Muscle of leg (tissue), 3 donors: ENCODE measurements at regions not wholly inside any gene's neighbourhood (a gene's known extent, or its start where the extent isn't known, plus 50 kb on each side); places are given as distances from the start of the nearest gene placed in this dataset.

Experiments used
- DNase-seq: peaks from one replicate; pipeline ENCODE4 v3.0.0; 2013
- H3K27ac ChIP-seq: one replicate; pipeline ENCODE4 v1.5.1; 2013; ENCODE audit warnings: mild to moderate bottlenecking, low read length, control low read depth
- H3K27me3 ChIP-seq: one replicate; pipeline ENCODE4 v1.6.1; 2013; ENCODE audit warnings: low read length; ENCODE audit not compliant: control insufficient read depth, insufficient read depth
- H3K36me3 ChIP-seq: one replicate; pipeline ENCODE4 v1.6.1; 2013; ENCODE audit warnings: low read length; ENCODE audit not compliant: control insufficient read depth, insufficient read depth
- H3K4me1 ChIP-seq: one replicate; pipeline ENCODE4 v1.6.1; 2013; ENCODE audit warnings: low read length; ENCODE audit not compliant: control insufficient read depth, insufficient read depth
- H3K4me3 ChIP-seq: one replicate; pipeline ENCODE4 v1.5.1; 2013; ENCODE audit warnings: low read length, control low read depth
- H3K9me3 ChIP-seq: replicated peaks from 2 replicates; pipeline ENCODE4 v1.6.1; 2013; ENCODE audit warnings: low read depth, low read length; ENCODE audit not compliant: control insufficient read depth
- WGBS: methylation state at CpG from one replicate; pipeline ENCODE4 v1.1.5; 2013; ENCODE audit warnings: missing lambda C conversion rate; ENCODE audit not compliant: insufficient coverage; 5-methylcytosine and 5-hydroxymethylcytosine counted together

- no peaks in the 10 kb centered on the region for H3K36me3 ChIP-seq
- H3K9me3 ChIP-seq: no peaks in the 10 kb centered on the region
- H3K4me1 ChIP-seq: no peaks in the 10 kb centered on the region
- DNase-seq: no peak
- no peak overlapping the region for H3K4me3 ChIP-seq
- H3K27me3 ChIP-seq: no peaks in the 10 kb centered on the region
- no peak overlapping the region for H3K27ac ChIP-seq
These were observed 216.1 kb downstream of the HHIPL2 start for GRCh38 chr1:222331765-222332164.

- no peak for DNase-seq
- Histone ChIP-seq H3K9me3 (no peaks in the 10 kb centered on the region), H3K27me3 (no peaks in the 10 kb centered on the region), H3K4me1 (no peaks in the 10 kb centered on the region), H3K27ac (no peak overlapping the region), H3K4me3 (no peak overlapping the region), H3K36me3 (no peaks in the 10 kb centered on the region)
- WGBS: no CpG with 5 or more reads among the region's 1 CpG
These were observed 216.6 kb downstream of the HHIPL2 start for GRCh38 chr1:222331340-222331739.

- Histone ChIP-seq H3K9me3 (no peaks in the 10 kb centered on the region), H3K4me1 (no peaks in the 10 kb centered on the region), H3K36me3 (no peaks in the 10 kb centered on the region), H3K27ac (no peak overlapping the region), H3K4me3 (no peak overlapping the region), H3K27me3 (no peaks in the 10 kb centered on the region)
- no CpG with 5 or more reads among the region's 3 CpGs for WGBS
- no peak for DNase-seq
These were observed 218.3 kb downstream of the HHIPL2 start for GRCh38 chr1:222329493-222330045.

- Histone ChIP-seq H3K36me3 (no peaks in the 10 kb centered on the region), H3K9me3 (no peaks in the 10 kb centered on the region), H3K27ac (no peak overlapping the region), H3K4me1 (no peaks in the 10 kb centered on the region), H3K27me3 (no peaks in the 10 kb centered on the region), H3K4me3 (no peak overlapping the region)
- DNase-seq: no peak
These were observed 221.2 kb downstream of the HHIPL2 start for GRCh38 chr1:222326710-222327036.

- Histone ChIP-seq H3K36me3 (no peaks in the 10 kb centered on the region), H3K4me3 (no peak overlapping the region), H3K9me3 (no peaks in the 10 kb centered on the region), H3K27me3 (no peaks in the 10 kb centered on the region), H3K4me1 (no peaks in the 10 kb centered on the region), H3K27ac (no peak overlapping the region)
- no peak for DNase-seq
- 81% methylated on average over 2 of the region's 3 CpGs for WGBS
These were observed 221.7 kb downstream of the HHIPL2 start for GRCh38 chr1:222326006-222326709.

- Histone ChIP-seq H3K36me3 (no peaks in the 10 kb centered on the region), H3K4me3 (no peak overlapping the region), H3K27me3 (no peaks in the 10 kb centered on the region), H3K27ac (no peak overlapping the region), H3K9me3 (no peaks in the 10 kb centered on the region), H3K4me1 (no peaks in the 10 kb centered on the region)
- no CpG with 5 or more reads among the region's 2 CpGs for WGBS
- no peak for DNase-seq
These were observed 222.4 kb downstream of the HHIPL2 start for GRCh38 chr1:222325506-222325905.

- H3K27me3 ChIP-seq: no peaks in the 10 kb centered on the region
- no peaks in the 10 kb centered on the region for H3K36me3 ChIP-seq
- H3K27ac ChIP-seq: no peak overlapping the region
- WGBS: 100% methylated on average over 1 of the region's 2 CpGs
- no peaks in the 10 kb centered on the region for H3K9me3 ChIP-seq
- H3K4me3 ChIP-seq: no peak overlapping the region
- no peak for DNase-seq
- peaks cover 5% of the 10 kb centered on the region for H3K4me1 ChIP-seq
These were observed 233.1 kb downstream of the HHIPL2 start for GRCh38 chr1:222314839-222315238.

- Histone ChIP-seq H3K4me3 (no peak overlapping the region), H3K36me3 (no peaks in the 10 kb centered on the region), H3K9me3 (no peaks in the 10 kb centered on the region), H3K27ac (peak overlapping the region; percentile 84), H3K4me1 (peaks cover 5% of the 10 kb centered on the region), H3K27me3 (no peaks in the 10 kb centered on the region)
- WGBS: 60% methylated on average over 5 of the region's 5 CpGs
- DNase-seq: peak; percentile 93
These were observed 237.1 kb downstream of the HHIPL2 start for GRCh38 chr1:222310836-222311235.

- Histone ChIP-seq H3K4me1 (peaks cover 5% of the 10 kb centered on the region), H3K27me3 (no peaks in the 10 kb centered on the region), H3K36me3 (no peaks in the 10 kb centered on the region), H3K4me3 (no peak overlapping the region), H3K9me3 (no peaks in the 10 kb centered on the region), H3K27ac (no peak overlapping the region)
- no peak for DNase-seq
- no CpG with 5 or more reads among the region's 2 CpGs for WGBS
These were observed 240.3 kb downstream of the HHIPL2 start for GRCh38 chr1:222307621-222308020.

GRCh38 chr1:222306512-222306911 is 241.4 kb downstream of the HHIPL2 start:
- no peak for DNase-seq
- Histone ChIP-seq H3K27ac (no peak overlapping the region), H3K27me3 (no peaks in the 10 kb centered on the region), H3K4me3 (no peak overlapping the region), H3K9me3 (no peaks in the 10 kb centered on the region), H3K4me1 (peaks cover 5% of the 10 kb centered on the region), H3K36me3 (no peaks in the 10 kb centered on the region)
- no CpG with 5 or more reads among the region's 1 CpG for WGBS

- DNase-seq: no peak
- H3K27me3 ChIP-seq: no peaks in the 10 kb centered on the region
- no peak overlapping the region for H3K27ac ChIP-seq
- H3K4me3 ChIP-seq: no peak overlapping the region
- H3K9me3 ChIP-seq: no peaks in the 10 kb centered on the region
- H3K4me1 ChIP-seq: peaks cover 3% of the 10 kb centered on the region
- H3K36me3 ChIP-seq: no peaks in the 10 kb centered on the region
These were observed 241.9 kb downstream of the HHIPL2 start for GRCh38 chr1:222306011-222306410.
